22Rv1 (cell line): ENCODE measurements at regions not wholly inside any gene's neighbourhood (a gene's known extent, or its start where the extent isn't known, plus 50 kb on each side); places are given as distances from the start of the nearest gene placed in this dataset.
"Not testable (repeated sequence)": the region's sequence is repeated elsewhere in the genome, so short reads cannot be mapped to it uniquely, and the experiment has no call there.

Experiments
- H3K27ac ChIP-seq: fragments of 450-650 bp; 2 replicates; pipeline ENCODE4 v1.5.1; 2017
- ZFX ChIP-seq: fragments of 450-650 bp; IDR thresholded peaks from 2 replicates; pipeline ENCODE4 v1.6.1; 2017; ENCODE audit warnings: antibody characterized with exemption, borderline replicate concordance
- TF ChIP-seq, protein P1 (sequence below): fragments of 450-650 bp; IDR thresholded peaks from 2 replicates; pipeline ENCODE4 v1.5.1; 2017; ENCODE audit warnings: mild to moderate bottlenecking

DNA sequence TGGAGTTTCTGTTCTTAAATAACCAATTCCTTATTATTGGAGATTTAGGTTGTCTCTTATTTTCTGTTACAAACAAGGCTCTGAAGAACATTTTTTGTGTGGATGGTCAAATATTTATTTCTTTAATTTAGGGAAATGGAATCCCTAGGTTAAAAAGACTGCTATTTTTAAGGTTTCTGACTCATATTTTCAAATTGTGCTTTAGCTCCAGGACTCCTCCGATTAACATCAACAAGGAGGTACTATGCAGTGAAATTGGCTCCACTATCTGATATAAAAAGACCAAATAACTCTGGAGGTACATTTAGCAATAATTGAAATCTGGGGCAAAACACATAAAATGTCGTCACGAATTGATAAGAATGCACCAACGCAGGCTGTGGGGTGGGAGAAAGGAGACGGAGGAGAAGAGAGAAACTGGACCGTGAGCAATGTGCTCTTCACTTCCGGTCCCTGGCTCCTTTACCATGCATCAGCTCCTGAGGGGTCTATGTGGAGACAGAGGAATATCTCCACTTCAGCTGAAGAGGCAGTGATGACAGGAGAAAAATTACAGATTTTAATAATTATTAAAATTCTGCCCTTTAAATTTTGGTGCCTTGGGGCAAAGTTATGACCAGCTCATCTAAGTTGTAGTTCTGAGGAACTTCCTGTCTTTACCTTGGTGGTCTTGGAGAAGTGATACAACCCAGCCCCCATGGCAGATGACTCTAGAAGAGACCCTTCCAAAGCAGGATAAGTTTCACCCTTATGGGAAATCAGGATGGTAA is 90.2 kb upstream of the BTG1 start:
- H3K27ac ChIP-seq: no peak overlapping the region
- TF ChIP-seq, protein P1, sequence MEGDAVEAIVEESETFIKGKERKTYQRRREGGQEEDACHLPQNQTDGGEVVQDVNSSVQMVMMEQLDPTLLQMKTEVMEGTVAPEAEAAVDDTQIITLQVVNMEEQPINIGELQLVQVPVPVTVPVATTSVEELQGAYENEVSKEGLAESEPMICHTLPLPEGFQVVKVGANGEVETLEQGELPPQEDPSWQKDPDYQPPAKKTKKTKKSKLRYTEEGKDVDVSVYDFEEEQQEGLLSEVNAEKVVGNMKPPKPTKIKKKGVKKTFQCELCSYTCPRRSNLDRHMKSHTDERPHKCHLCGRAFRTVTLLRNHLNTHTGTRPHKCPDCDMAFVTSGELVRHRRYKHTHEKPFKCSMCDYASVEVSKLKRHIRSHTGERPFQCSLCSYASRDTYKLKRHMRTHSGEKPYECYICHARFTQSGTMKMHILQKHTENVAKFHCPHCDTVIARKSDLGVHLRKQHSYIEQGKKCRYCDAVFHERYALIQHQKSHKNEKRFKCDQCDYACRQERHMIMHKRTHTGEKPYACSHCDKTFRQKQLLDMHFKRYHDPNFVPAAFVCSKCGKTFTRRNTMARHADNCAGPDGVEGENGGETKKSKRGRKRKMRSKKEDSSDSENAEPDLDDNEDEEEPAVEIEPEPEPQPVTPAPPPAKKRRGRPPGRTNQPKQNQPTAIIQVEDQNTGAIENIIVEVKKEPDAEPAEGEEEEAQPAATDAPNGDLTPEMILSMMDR: no peak
- no peak for TF ChIP-seq ZFX

GRCh38 chr12:92234533-92234932 is 88.9 kb upstream of the BTG1 start:
- H3K27ac ChIP-seq: no peak overlapping the region
- TF ChIP-seq, protein P1: no peak
- no peak for TF ChIP-seq ZFX

DNA sequence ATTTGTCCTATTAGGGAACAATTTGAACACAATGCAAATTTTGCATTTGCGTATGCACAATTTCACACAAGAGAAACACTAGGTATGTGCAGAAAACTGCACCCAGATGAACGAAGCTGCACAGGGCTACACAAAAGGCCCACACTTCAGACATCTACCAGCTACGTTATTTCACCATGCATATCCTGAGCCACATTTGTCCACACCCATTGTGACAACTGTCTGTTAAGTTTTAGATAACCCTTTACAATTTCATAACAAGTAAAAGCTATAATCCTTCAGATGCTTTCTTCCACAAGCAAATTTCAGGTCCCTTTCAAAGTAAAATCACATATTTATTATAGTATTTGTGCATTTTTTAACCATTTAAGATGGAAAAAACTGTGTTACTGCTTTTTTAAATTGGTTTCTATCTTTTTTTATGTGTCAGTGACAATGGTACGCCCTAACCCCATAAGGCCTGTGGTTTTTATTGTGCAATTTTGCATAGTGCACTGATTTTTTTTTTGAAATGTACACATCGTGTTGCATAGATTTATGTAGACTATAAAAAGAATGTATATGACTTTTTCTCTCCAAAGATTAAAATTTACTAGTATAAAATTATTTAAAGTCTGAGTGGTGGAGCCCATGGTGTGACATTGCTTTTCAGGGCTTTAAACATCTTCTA is 87.8 kb upstream of the BTG1 start:
- TF ChIP-seq, protein P1: no peak
- no peak for TF ChIP-seq ZFX
- H3K27ac ChIP-seq: no peak overlapping the region

DNA sequence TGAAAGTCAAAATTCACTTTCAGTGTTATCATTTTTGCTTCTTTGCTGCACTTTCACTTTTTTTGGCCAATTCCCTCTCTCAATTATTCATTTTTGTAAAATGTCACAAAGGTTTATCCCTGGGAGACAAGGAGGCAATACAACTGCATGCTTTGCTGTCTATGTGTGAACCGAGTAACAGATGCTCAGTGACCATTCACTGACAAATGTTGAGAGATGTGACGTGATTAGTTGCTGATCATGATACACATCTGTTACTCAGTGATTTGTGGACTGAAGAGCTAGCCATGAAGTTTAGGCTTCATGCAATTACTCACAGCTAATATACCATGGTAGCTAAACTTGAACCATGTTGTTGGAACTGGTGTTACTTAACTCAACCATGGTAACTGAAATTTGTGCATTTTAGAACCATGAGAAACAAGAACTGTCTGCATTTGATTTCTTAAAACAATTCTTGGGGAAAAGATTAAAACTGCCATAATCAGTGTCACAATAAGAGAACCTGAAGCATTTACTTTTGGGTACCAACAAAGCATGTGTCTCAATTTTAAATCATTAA is 86.8 kb upstream of the BTG1 start:
- H3K27ac ChIP-seq: not testable (repeated sequence)

DNA sequence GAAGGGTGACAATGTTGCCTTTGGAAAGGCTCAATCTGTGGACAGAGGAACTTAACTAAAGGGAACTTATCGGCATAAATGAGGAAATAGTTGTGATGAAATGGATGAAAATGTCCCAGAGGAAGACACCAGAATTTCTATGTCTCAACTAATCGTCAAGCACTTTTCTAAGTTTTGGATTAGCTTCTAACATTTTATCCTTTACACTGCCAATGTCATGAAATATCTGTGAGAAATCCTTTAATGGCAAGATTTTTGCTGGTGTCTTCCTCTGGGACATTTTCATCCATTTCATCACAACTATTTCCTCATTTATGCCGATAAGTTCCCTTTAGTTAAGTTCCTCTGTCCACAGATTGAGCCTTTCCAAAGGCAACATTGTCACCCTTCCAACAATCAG is 86.3 kb upstream of the BTG1 start:
- H3K27ac ChIP-seq: not testable (repeated sequence)

- not testable (repeated sequence) for H3K27ac ChIP-seq
These were observed 85.9 kb upstream of the BTG1 start for GRCh38 chr12:92231532-92231931.

DNA sequence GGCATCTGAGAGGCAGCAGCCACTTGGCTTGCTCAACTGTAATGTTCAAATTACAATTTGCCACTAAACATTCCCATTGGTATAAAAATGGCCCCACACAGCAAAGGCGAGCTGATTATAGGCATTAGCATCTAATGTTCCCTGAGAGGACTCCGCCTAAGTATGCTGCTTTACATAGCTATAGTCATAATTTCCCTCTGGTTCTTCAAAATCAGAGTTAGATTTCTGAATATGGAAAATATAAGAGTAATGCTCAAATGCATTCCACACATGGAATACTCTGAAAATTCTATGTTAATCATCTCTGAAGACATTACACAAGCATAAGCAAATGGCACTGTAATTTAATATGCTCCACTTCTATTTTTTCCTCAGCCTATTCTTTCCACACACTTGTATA is 83.7 kb upstream of the BTG1 start:
- no peak overlapping the region for H3K27ac ChIP-seq
- TF ChIP-seq, protein P1: no peak
- TF ChIP-seq ZFX: no peak

DNA sequence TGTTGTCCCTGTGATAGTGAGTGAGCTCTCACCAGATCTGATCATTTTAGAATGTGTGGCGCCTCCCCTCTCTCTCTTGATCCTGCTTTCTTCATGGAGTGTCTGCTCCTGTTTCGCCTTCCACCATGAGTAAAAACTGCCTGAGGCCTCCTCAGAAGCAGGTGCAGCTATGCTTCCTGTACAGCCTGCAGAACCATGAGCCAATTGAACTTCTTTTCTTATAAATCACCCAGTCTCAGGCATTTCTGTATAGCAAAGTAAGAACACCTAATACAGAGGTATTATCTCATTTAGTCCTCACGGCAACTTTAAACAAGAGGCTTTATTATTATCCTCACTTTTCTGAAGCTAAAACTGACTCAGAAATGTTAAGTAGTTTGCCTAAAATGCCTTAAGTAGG is 81.3 kb upstream of the BTG1 start:
- no peak overlapping the region for H3K27ac ChIP-seq
- no peak for TF ChIP-seq ZFX
- TF ChIP-seq, protein P1: no peak
